Endothelial cell of umbilical vein (primary cell): ENCODE measurements at regions not wholly inside any gene's neighbourhood (a gene's known extent, or its start where the extent isn't known, plus 50 kb on each side); places are given as distances from the start of the nearest gene placed in this dataset.

Source experiments
- BruUV-seq: library from RNA; stranded (reverse); fragments of 400-500 nt; replicated peaks from 2 replicates; lab custom pipeline; 2021; lab: Mats Ljungman, UMichigan
- CTCF ChIA-PET: fragments of 300-600, 350-600 bp; sonication (Branson Sonifier 250); formaldehyde crosslinking; loops from one replicate; lab custom pipeline; 2021; ENCODE audit warnings: antibody characterized with exemption, inconsistent platforms; lab: Charles Lee
- POLR2A ChIA-PET: fragments of 300-600, 350-600 bp; sonication (Branson Sonifier 250); formaldehyde crosslinking; loops from one replicate; lab custom pipeline; 2021; ENCODE audit warnings: antibody characterized with exemption, inconsistent platforms; lab: Charles Lee
- DNase-seq: peaks from one replicate; pipeline ENCODE4 v3.0.0-alpha.2; 2011; ENCODE audit warnings: low read depth, low spot score
- FAIRE-seq: peaks from 2 replicates; lab custom pipeline; 2011; peaks lifted over from hg19 to GRCh38; lab: Jason Lieb, UNC
- H2AFZ ChIP-seq: 2 replicates; pipeline ENCODE4 v1.6.0; 2012; ENCODE audit warnings: low read depth, low read length, control low read depth, inconsistent platforms
- H3K27ac ChIP-seq: 2 replicates; pipeline ENCODE4 v1.5.1; 2011; ENCODE audit warnings: low read depth, mild to moderate bottlenecking, control low read depth, low read length, moderate library complexity; ENCODE audit not compliant: insufficient read depth
- H3K27me3 ChIP-seq, 2 experiments: 2 replicates each; pipeline versions ENCODE4 v1.6.0 to v1.6.1; 2011; ENCODE audit warnings: low read length in 2 of 2, mixed read lengths in 1 of 2; ENCODE audit not compliant: control insufficient read depth in 2 of 2, insufficient read depth in 2 of 2
- H3K36me3 ChIP-seq, 2 experiments: 2 replicates in 1 of 2; 3 replicates in 1 of 2; pipeline ENCODE4 v1.5.1; 2011; ENCODE audit warnings: low read length in 2 of 2, mild to moderate bottlenecking in 1 of 2, moderate library complexity in 1 of 2; ENCODE audit not compliant: control insufficient read depth in 2 of 2, insufficient read depth in 2 of 2; ENCODE audit errors: extremely low read depth in 1 of 2
- H3K4me1 ChIP-seq: 3 replicates; pipeline ENCODE4 v1.5.1; 2011; ENCODE audit warnings: mild to moderate bottlenecking, low read length; ENCODE audit not compliant: control insufficient read depth, insufficient read depth; ENCODE audit errors: extremely low read depth
- H3K4me2 ChIP-seq: 2 replicates; pipeline ENCODE4 v1.6.1; 2011; ENCODE audit warnings: low read length, control low read depth, mixed read lengths; ENCODE audit not compliant: insufficient read depth
- H3K4me3 ChIP-seq, 3 experiments: fragments of 200-600 bp in 1 of 3; sonication (generic), shearing (Covaris generic) in 1 of 3; replicated peaks in 1 of 3; 2 replicates each; pipeline ENCODE4 v1.5.1; 2011 to 2016; ENCODE audit warnings: control low read depth in 3 of 3, low read length in 3 of 3, mild to moderate bottlenecking in 2 of 3, inconsistent platforms in 1 of 3, low read depth in 1 of 3, moderate library complexity in 1 of 3; ENCODE audit not compliant: insufficient read depth in 1 of 3
- H3K79me2 ChIP-seq: 2 replicates; pipeline ENCODE4 v1.6.0; 2012; ENCODE audit warnings: low read length, inconsistent platforms; ENCODE audit not compliant: control insufficient read depth, insufficient read depth
- H3K9ac ChIP-seq: replicated peaks from 2 replicates; pipeline ENCODE3; 2011; ENCODE audit warnings: low read length, control low read depth; ENCODE audit not compliant: insufficient read depth; ENCODE audit errors: extremely low read depth
- H3K9me1 ChIP-seq: replicated peaks from 3 replicates; pipeline ENCODE4 v1.6.0; 2011; ENCODE audit warnings: mild to moderate bottlenecking, low read length; ENCODE audit not compliant: control insufficient read depth, insufficient read depth; ENCODE audit errors: extremely low read depth
- H3K9me3 ChIP-seq: replicated peaks from 2 replicates; pipeline ENCODE4 v1.5.1; 2012; ENCODE audit warnings: low read length, inconsistent platforms; ENCODE audit not compliant: control insufficient read depth, insufficient read depth
- H4K20me1 ChIP-seq: replicated peaks from 2 replicates; pipeline ENCODE3; 2011; ENCODE audit warnings: mild to moderate bottlenecking, low read length; ENCODE audit not compliant: control insufficient read depth, insufficient read depth; ENCODE audit errors: extremely low read depth
- EZH2 ChIP-seq: IDR thresholded peaks from 2 replicates; pipeline ENCODE4 v1.6.1; 2012; ENCODE audit warnings: borderline replicate concordance, low read depth, mild to moderate bottlenecking, moderate library complexity, low read length, inconsistent platforms; ENCODE audit not compliant: severe bottlenecking
- FOS ChIP-seq: IDR thresholded peaks from 2 replicates; pipeline ENCODE4 v1.6.1; 2011; ENCODE audit warnings: mild to moderate bottlenecking, low read length, moderate library complexity, borderline replicate concordance; ENCODE audit not compliant: insufficient read depth
- GATA2 ChIP-seq: IDR thresholded peaks from 2 replicates; pipeline ENCODE4 v1.7.0; 2011; ENCODE audit warnings: low read depth, mild to moderate bottlenecking, moderate library complexity, mixed read lengths, low read length; ENCODE audit not compliant: insufficient read length, insufficient read depth
- JUN ChIP-seq: IDR thresholded peaks from 2 replicates; pipeline ENCODE4 v1.6.1; 2011; ENCODE audit warnings: borderline replicate concordance, low read depth; ENCODE audit not compliant: insufficient read length, insufficient read depth
- MYC ChIP-seq: IDR thresholded peaks from one replicate; pipeline ENCODE4 v1.6.1; 2011; ENCODE audit warnings: mild to moderate bottlenecking, low read depth, low read length
- POLR2A ChIP-seq: IDR thresholded peaks from 2 replicates; pipeline ENCODE4 v1.6.1; 2012; ENCODE audit warnings: low read depth, mild to moderate bottlenecking, control low read depth, low read length
- POLR2AphosphoS5 ChIP-seq: IDR thresholded peaks from 2 replicates; pipeline ENCODE4 v1.6.1; 2012; ENCODE audit warnings: low read depth, mild to moderate bottlenecking, control low read depth, low read length, moderate library complexity; ENCODE audit not compliant: insufficient read depth
- dilution Hi-C: fragments of 300-500 bp; cut with MboI; formaldehyde crosslinking; loops from one replicate; pipeline ENCODE4 v1.15.0; 2019; ENCODE audit warnings: low sequenced_read_pairs; ENCODE audit not compliant: extremely low pct_ligation_motif_present
- intact Hi-C: fragments of 100-400 bp; cut with micrococcal nuclease; formaldehyde crosslinking; loops from one replicate; pipeline ENCODE4 v1.10.0; 2022
- TF ChIP-seq, protein P1 (sequence below): IDR thresholded peaks from 2 replicates; pipeline ENCODE4 v1.6.1; 2011; ENCODE audit not compliant: insufficient read depth, insufficient read length
- TF ChIP-seq, protein P2 (sequence below), 2 donors: IDR thresholded peaks; 1 replicate in 1 of 2; 2 replicates in 1 of 2; pipeline ENCODE4 v1.5.1; 2011; ENCODE audit warnings: low read length in 2 of 2, mild to moderate bottlenecking in 2 of 2, moderate library complexity in 2 of 2, control low read depth in 1 of 2, inconsistent platforms in 1 of 2, low read depth in 1 of 2; ENCODE audit not compliant: insufficient read depth in 1 of 2; ENCODE audit errors: extremely low read depth in 1 of 2

DNA sequence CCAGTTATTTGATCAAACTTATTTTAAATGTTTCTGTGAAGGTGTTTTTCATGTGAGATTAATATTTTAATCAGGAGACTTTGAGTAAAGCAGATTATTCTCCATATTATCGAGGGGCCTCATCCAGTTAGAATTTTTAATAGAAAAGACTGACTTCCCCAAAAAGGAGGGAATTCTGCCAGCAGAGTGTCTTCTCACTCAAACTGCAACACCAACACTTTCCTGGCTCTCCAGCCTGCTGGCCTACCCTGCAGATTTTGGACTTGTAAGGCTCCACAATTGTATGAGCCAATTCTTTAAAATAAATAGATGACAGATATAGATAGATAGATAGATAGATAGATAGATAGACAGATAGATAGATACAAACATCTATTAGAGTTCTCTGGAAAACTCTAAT lies 155.7 kb downstream of the SEC23A start:
- FAIRE-seq (no peak), DNase-seq (no peak)
- no TSS peak for BruUV-seq
- H3K4me1 ChIP-seq: peaks cover 17% of the 10 kb centered on the region
- no peak overlapping the region for H3K9ac ChIP-seq
- no peaks in the 10 kb centered on the region for H4K20me1 ChIP-seq
- no peaks in the 10 kb centered on the region for H3K36me3 ChIP-seq
- TF ChIP-seq EZH2: no peak
- TF ChIP-seq, protein P1, sequence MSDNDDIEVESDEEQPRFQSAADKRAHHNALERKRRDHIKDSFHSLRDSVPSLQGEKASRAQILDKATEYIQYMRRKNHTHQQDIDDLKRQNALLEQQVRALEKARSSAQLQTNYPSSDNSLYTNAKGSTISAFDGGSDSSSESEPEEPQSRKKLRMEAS: no peak
- no peak for TF ChIP-seq POLR2AphosphoS5
- no peak for TF ChIP-seq JUN
- no peak for TF ChIP-seq GATA2
- TF ChIP-seq FOS: no peak
- no peak for TF ChIP-seq POLR2A
- no peak for TF ChIP-seq MYC
- TF ChIP-seq, protein P2, sequence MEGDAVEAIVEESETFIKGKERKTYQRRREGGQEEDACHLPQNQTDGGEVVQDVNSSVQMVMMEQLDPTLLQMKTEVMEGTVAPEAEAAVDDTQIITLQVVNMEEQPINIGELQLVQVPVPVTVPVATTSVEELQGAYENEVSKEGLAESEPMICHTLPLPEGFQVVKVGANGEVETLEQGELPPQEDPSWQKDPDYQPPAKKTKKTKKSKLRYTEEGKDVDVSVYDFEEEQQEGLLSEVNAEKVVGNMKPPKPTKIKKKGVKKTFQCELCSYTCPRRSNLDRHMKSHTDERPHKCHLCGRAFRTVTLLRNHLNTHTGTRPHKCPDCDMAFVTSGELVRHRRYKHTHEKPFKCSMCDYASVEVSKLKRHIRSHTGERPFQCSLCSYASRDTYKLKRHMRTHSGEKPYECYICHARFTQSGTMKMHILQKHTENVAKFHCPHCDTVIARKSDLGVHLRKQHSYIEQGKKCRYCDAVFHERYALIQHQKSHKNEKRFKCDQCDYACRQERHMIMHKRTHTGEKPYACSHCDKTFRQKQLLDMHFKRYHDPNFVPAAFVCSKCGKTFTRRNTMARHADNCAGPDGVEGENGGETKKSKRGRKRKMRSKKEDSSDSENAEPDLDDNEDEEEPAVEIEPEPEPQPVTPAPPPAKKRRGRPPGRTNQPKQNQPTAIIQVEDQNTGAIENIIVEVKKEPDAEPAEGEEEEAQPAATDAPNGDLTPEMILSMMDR (IDR thresholded peaks at IDR 0.05; ENCODE audit: extremely low read depth in 1 of 2, insufficient read depth in 1 of 2, low read depth in 1 of 2, low read length in 2 of 2): no peak
- dilution Hi-C loops (no loop called here), intact Hi-C loops (no loop called here)
- H3K4me3 ChIP-seq: no peak overlapping the region
- CTCF ChIA-PET: no interaction called here
- H3K27me3 ChIP-seq: no peaks in the 10 kb centered on the region
- no peak overlapping the region for H3K27ac ChIP-seq
- no peaks in the 10 kb centered on the region for H3K9me1 ChIP-seq
- H2AFZ ChIP-seq: no peak overlapping the region
- H3K79me2 ChIP-seq: no peaks in the 10 kb centered on the region
- H3K4me2 ChIP-seq: no peak overlapping the region
- H3K9me3 ChIP-seq: no peaks in the 10 kb centered on the region
- POLR2A ChIA-PET: no interaction called here
